ENCODE measurements at regions not wholly inside any gene's neighbourhood (a gene's known extent, or its start where the extent isn't known, plus 50 kb on each side); places are given as distances from the start of the nearest gene placed in this dataset.

- H3K4me1 ChIP-seq (ENCODE audit: insufficient read depth, low read length) = no peaks in the 10 kb centered on the region
- no peak overlapping the region for H3K4me2 ChIP-seq (ENCODE audit: low read length)
- TF ChIP-seq EZH2phosphoT487 (IDR thresholded peaks at IDR 0.05; ENCODE audit: borderline replicate concordance, low read length) (no peak), CTCF (conservative IDR thresholded peaks at IDR 0.05; ENCODE audit: low read depth, low read length) (no peak), EZH2 (IDR thresholded peaks at IDR 0.05; ENCODE audit: low read length, unreplicated experiment) (no peak)
- H3K36me3 ChIP-seq (ENCODE audit: low read depth, low read length) = no peaks in the 10 kb centered on the region
- no peaks in the 10 kb centered on the region for H3K9me2 ChIP-seq (replicated peaks; ENCODE audit: low read length)
- ChIA-PET POLR2A (ENCODE audit: unreplicated experiment) (no interaction called here), CTCF (no interaction called here)
- H3F3A ChIP-seq (ENCODE audit: low read length, unreplicated experiment) = no peaks in the 10 kb centered on the region
- no peaks in the 10 kb centered on the region for H4K20me1 ChIP-seq (ENCODE audit: low read length)
- H3K27me3 ChIP-seq (ENCODE audit: low read length) = no peaks in the 10 kb centered on the region
- no peaks in the 10 kb centered on the region for H3K79me2 ChIP-seq (ENCODE audit: low read length)
- H3K9ac ChIP-seq (ENCODE audit: low read length) = no peak overlapping the region
- H3K27ac ChIP-seq (ENCODE audit: low read length) = no peak overlapping the region
- ATAC-seq = no peak
- intact Hi-C loops (cut with micrococcal nuclease) = no loop called here
- BruUV-seq (replicated peaks) = no TSS peak
- no peak overlapping the region for H3K4me3 ChIP-seq (ENCODE audit: low read length)
- no peak for DNase-seq
- no peak overlapping the region for H2AFZ ChIP-seq (ENCODE audit: low read length)
- no peaks in the 10 kb centered on the region for H3K9me3 ChIP-seq (ENCODE audit: low read length)
These were observed 215.3 kb upstream of the PCDH9 start for GRCh38 chr13:67445436-67445835.

GRCh38 chr13:67443923-67444322, 213.8 kb upstream of the PCDH9 start:
- POLR2A ChIA-PET (ENCODE audit: unreplicated experiment) = no interaction called here
- intact Hi-C loops (cut with micrococcal nuclease) = no loop called here
- no peaks in the 10 kb centered on the region for H3K9me2 ChIP-seq (replicated peaks; ENCODE audit: low read length)

More at GRCh38 chr13:67443923-67444322, 213.8 kb upstream of the PCDH9 start:
- no peak overlapping the region for H2AFZ ChIP-seq (ENCODE audit: low read length)
- TF ChIP-seq CTCF (conservative IDR thresholded peaks at IDR 0.05; ENCODE audit: low read depth, low read length) = no peak
- TF ChIP-seq EZH2phosphoT487 (IDR thresholded peaks at IDR 0.05; ENCODE audit: borderline replicate concordance, low read length) = no peak
- TF ChIP-seq EZH2 (IDR thresholded peaks at IDR 0.05; ENCODE audit: low read length, unreplicated experiment) = no peak
- ATAC-seq (no peak), DNase-seq (no peak)
- H3K4me3 ChIP-seq (ENCODE audit: low read length) = no peak overlapping the region
- no TSS peak for BruUV-seq (replicated peaks)
- no peaks in the 10 kb centered on the region for H3K9me3 ChIP-seq (ENCODE audit: low read length)
- no peaks in the 10 kb centered on the region for H3K79me2 ChIP-seq (ENCODE audit: low read length)
- no peaks in the 10 kb centered on the region for H3F3A ChIP-seq (ENCODE audit: low read length, unreplicated experiment)
- CTCF ChIA-PET = no interaction called here
- H3K27ac ChIP-seq (ENCODE audit: low read length) = no peak overlapping the region
- H3K36me3 ChIP-seq (ENCODE audit: low read depth, low read length) = no peaks in the 10 kb centered on the region
- H3K9ac ChIP-seq (ENCODE audit: low read length) = no peak overlapping the region
- no peaks in the 10 kb centered on the region for H3K27me3 ChIP-seq (ENCODE audit: low read length)
- H3K4me2 ChIP-seq (ENCODE audit: low read length) = no peak overlapping the region
- no peaks in the 10 kb centered on the region for H3K4me1 ChIP-seq (ENCODE audit: insufficient read depth, low read length)
- no peaks in the 10 kb centered on the region for H4K20me1 ChIP-seq (ENCODE audit: low read length)

Data from PC-3 (cell line).